ENCODE measurements at regions not wholly inside any gene's neighbourhood (a gene's known extent, or its start where the extent isn't known, plus 50 kb on each side); places are given as distances from the start of the nearest gene placed in this dataset.

DNA sequence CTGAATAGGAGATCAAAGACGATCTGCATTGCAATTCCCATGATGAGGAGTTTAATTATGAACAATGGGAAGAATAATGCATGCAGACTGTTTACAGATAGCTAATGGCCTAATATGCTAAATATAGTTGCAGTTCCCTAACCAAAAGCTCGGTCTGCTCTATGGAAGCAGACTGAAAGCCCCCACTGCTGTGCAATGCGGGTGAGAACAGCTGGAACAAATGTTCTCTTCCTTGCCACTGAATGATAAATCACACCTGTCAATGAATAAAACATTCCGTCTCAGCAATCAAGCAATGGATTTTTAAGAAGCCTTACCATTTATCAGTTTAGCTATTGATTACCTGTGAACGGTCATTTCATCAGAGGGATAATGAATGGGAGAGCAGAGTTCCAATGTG lies 704.5 kb upstream of the RAB6C start:
- H3K4me3 ChIP-seq (ENCODE audit: low read depth, low read length), result no peak overlapping the region
- H3K36me3 ChIP-seq (ENCODE audit: control insufficient read depth, insufficient read depth, low read length), result no peaks in the 10 kb centered on the region
- H3K27me3 ChIP-seq (ENCODE audit: control insufficient read depth, insufficient read depth, low read length), result no peaks in the 10 kb centered on the region
- no peak overlapping the region for H3K9ac ChIP-seq (ENCODE audit: low read depth, low read length)
- H3K4me1 ChIP-seq (ENCODE audit: control insufficient read depth, insufficient read depth, low read length), result no peaks in the 10 kb centered on the region
- no peaks in the 10 kb centered on the region for H3K9me3 ChIP-seq (ENCODE audit: control insufficient read depth, insufficient read depth, low read length)

DNA sequence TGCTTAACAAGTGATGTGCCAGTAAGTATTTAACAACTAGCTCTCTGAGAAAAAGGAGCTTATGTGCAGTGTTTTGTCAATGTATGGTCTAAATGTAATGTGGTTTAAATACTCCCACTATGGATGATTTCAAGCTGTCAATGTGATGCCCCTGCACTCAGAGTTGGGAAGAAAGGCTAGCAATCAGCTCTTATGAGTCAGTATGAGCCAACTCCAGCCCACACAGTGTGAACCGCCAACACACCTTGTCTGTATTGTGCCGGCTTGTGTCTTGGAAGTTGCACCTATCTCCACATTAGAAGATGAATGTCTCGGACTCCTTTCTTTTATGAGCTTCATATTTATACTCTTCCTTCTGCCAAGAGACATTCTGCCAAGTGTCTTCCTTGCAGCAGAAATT lies 703.8 kb upstream of the RAB6C start:
- Histone ChIP-seq H3K36me3 (ENCODE audit: control insufficient read depth, insufficient read depth, low read length) (no peaks in the 10 kb centered on the region), H3K9me3 (ENCODE audit: control insufficient read depth, insufficient read depth, low read length) (no peaks in the 10 kb centered on the region), H3K4me1 (ENCODE audit: control insufficient read depth, insufficient read depth, low read length) (no peaks in the 10 kb centered on the region)

DNA sequence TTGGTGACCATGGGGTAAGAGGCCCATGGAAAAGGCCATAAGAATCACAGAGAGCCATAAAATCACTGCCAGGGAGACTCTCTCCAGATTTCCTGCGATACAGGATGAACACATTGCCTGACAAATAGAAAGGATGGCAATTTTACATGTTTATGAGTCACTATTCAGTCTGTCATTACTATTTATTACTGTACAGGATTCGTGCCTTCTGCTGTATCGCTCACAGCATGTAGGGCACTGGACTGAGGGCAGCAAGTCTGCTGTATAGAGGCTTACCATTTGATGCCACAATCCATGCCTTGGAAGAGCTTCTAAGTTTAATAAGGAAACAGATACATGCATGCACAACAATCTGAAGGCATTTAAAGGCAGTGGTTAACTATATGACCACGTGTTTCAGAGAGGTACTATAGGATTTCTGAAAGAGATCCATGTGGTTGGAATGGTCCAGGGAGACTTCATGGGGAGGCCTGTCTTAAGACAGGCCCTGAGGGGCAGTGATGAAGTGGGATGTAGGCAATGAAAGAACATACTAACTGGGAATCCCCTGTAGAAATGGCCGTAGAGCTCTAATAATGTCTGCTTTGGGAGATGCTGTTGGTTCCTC lies 702.4 kb upstream of the RAB6C start:
- H3K4me1 ChIP-seq (ENCODE audit: control insufficient read depth, insufficient read depth, low read length), result no peaks in the 10 kb centered on the region
- H3K9me3 ChIP-seq (ENCODE audit: control insufficient read depth, insufficient read depth, low read length), result no peaks in the 10 kb centered on the region

More for the DNA sequence above, 703.8 kb upstream of the RAB6C start:
- no peaks in the 10 kb centered on the region for H3K27me3 ChIP-seq (ENCODE audit: control insufficient read depth, insufficient read depth, low read length)
- no peak overlapping the region for H3K4me3 ChIP-seq (ENCODE audit: low read depth, low read length)
- H3K9ac ChIP-seq (ENCODE audit: low read depth, low read length), result no peak overlapping the region

DNA sequence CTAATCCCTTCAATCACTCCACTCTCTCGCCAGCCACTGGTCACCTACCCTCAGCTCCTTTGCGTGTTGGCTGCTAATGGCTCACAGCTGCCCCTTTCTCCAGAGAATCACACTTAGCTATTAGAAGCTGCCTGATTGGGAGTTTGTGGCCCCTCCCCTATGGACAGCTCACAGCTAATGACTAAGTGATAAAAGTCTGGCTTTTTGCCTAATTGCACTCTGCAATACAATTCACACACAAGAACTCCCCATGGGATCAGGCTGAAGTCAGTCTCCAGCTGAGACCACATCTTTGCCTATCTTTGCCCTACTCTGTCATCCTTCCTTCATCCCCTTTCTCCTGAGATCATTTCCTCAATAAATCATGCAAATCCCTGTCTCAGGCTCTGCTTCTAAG lies 701.9 kb upstream of the RAB6C start:
- H3K9ac ChIP-seq (ENCODE audit: low read depth, low read length), result no peak overlapping the region
- no peaks in the 10 kb centered on the region for H3K36me3 ChIP-seq (ENCODE audit: control insufficient read depth, insufficient read depth, low read length)
- H3K27me3 ChIP-seq (ENCODE audit: control insufficient read depth, insufficient read depth, low read length), result no peaks in the 10 kb centered on the region
- H3K4me3 ChIP-seq (ENCODE audit: low read depth, low read length), result no peak overlapping the region
- no peaks in the 10 kb centered on the region for H3K9me3 ChIP-seq (ENCODE audit: control insufficient read depth, insufficient read depth, low read length)
- H3K4me1 ChIP-seq (ENCODE audit: control insufficient read depth, insufficient read depth, low read length), result no peaks in the 10 kb centered on the region

More for the DNA sequence above, 702.4 kb upstream of the RAB6C start:
- H3K27me3 ChIP-seq (ENCODE audit: control insufficient read depth, insufficient read depth, low read length), result no peaks in the 10 kb centered on the region
- H3K36me3 ChIP-seq (ENCODE audit: control insufficient read depth, insufficient read depth, low read length), result no peaks in the 10 kb centered on the region
- no peak overlapping the region for H3K4me3 ChIP-seq (ENCODE audit: low read depth, low read length)
- H3K9ac ChIP-seq (ENCODE audit: low read depth, low read length), result no peak overlapping the region

DNA sequence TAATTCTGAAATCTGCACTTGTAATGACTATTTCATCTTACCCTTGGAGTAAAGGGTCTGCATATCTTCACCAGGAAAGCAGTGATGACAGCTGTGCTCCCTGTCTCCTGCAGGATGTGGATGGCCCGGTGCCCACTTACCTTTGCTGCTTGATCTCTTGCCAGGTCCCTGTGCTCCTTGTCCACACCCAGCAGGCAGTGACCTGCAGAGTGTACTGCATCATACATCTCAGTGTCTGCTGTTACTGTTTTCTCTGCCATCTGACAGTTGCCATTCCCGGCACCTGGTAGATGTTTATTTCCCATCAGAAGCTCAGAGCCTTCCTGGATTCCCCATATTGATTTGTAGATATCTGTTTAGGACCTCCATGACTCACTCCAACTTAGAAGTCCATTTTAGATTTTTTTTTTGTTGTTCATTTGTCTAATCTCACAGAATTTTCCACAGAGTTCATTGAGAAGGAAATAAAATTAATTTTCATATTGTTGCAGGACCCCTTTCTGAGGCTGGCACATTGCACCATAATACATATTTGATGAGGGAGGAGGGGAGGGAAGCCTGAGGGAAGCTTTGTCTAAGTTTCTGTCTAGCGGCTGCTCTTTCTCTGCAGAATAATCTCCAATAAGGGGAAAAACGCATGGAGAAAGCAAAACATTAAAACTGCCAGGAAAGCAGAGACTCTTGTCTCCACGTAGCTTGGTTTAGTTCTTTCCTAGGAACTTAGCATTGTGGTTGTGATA lies 697.5 kb upstream of the RAB6C start:
- Histone ChIP-seq H3K36me3 (ENCODE audit: control insufficient read depth, insufficient read depth, low read length) (peaks cover 3% of the 10 kb centered on the region), H3K4me3 (ENCODE audit: low read depth, low read length) (no peak overlapping the region), H3K9ac (ENCODE audit: low read depth, low read length) (no peak overlapping the region), H3K9me3 (ENCODE audit: control insufficient read depth, insufficient read depth, low read length) (no peaks in the 10 kb centered on the region), H3K4me1 (ENCODE audit: control insufficient read depth, insufficient read depth, low read length) (no peaks in the 10 kb centered on the region), H3K27me3 (ENCODE audit: control insufficient read depth, insufficient read depth, low read length) (no peaks in the 10 kb centered on the region)

DNA sequence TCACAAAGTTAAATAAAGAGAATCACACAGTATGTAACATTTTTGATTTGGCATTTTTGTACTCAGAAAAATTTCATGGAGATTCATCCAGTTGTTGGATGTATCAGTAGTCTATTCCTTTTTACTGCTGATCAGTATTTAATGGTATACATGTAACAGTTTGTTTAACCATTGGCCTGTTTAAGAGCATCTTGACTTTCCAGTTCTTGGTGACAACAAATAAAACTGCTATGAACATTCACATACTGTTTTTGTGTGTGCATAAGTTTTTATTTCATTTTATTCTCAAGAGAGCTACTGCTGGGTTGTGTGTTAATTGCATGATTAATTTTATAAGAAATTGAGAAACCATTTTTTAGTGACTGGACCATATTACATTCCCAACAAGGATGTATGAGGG lies 694.5 kb upstream of the RAB6C start:
- Histone ChIP-seq H3K4me3 (ENCODE audit: low read depth, low read length) (no peak overlapping the region), H3K27me3 (ENCODE audit: control insufficient read depth, insufficient read depth, low read length) (no peaks in the 10 kb centered on the region), H3K4me1 (ENCODE audit: control insufficient read depth, insufficient read depth, low read length) (no peaks in the 10 kb centered on the region), H3K36me3 (ENCODE audit: control insufficient read depth, insufficient read depth, low read length) (peaks cover 3% of the 10 kb centered on the region), H3K9me3 (ENCODE audit: control insufficient read depth, insufficient read depth, low read length) (no peaks in the 10 kb centered on the region), H3K9ac (ENCODE audit: low read depth, low read length) (no peak overlapping the region)

DNA sequence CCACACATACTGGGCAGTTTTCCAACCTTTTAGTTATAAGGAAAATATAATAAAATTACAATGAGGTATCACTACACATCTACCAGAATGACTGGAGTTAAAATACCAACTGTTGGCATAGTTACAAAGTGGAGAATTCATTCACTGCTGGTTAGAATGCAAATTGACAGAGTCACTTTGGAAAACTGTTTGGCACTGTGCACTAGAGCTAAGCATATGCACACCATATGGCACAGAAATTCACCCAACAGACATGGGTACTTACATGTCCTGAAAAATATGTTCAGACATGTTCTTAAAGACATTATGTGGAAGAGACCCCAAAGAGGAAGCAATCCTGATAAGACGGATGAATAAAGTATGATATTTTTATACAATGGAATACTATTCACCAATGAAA lies 686.1 kb upstream of the RAB6C start:
- Histone ChIP-seq H3K4me3 (ENCODE audit: low read depth, low read length) (no peak overlapping the region), H3K36me3 (ENCODE audit: control insufficient read depth, insufficient read depth, low read length) (no peaks in the 10 kb centered on the region), H3K9ac (ENCODE audit: low read depth, low read length) (no peak overlapping the region), H3K27me3 (ENCODE audit: control insufficient read depth, insufficient read depth, low read length) (no peaks in the 10 kb centered on the region), H3K9me3 (ENCODE audit: control insufficient read depth, insufficient read depth, low read length) (no peaks in the 10 kb centered on the region), H3K4me1 (ENCODE audit: control insufficient read depth, insufficient read depth, low read length) (no peaks in the 10 kb centered on the region)

DNA sequence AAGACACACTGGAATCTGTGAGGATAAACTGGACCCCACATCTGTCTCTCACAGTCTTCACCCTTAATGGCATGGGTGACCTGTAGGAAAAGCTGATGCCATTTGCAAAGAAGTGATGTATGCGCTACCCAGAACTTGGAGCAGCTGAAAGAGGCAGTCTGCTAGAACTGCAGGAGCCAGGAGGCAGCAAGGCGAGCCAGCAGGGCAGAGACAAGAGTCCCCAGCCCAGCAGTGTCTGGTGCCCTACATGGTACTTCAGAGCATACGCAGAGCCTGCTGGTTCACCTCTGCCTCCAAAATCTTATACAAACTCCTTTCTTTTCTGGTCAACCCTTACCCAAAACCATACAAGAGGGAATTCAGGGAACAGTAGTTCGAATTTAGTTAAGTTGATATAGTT lies 683.1 kb upstream of the RAB6C start:
- no peaks in the 10 kb centered on the region for H3K4me1 ChIP-seq (ENCODE audit: control insufficient read depth, insufficient read depth, low read length)
- no peaks in the 10 kb centered on the region for H3K27me3 ChIP-seq (ENCODE audit: control insufficient read depth, insufficient read depth, low read length)
- H3K9ac ChIP-seq (ENCODE audit: low read depth, low read length), result no peak overlapping the region
- no peaks in the 10 kb centered on the region for H3K9me3 ChIP-seq (ENCODE audit: control insufficient read depth, insufficient read depth, low read length)
- no peaks in the 10 kb centered on the region for H3K36me3 ChIP-seq (ENCODE audit: control insufficient read depth, insufficient read depth, low read length)
- no peak overlapping the region for H3K4me3 ChIP-seq (ENCODE audit: low read depth, low read length)

DNA sequence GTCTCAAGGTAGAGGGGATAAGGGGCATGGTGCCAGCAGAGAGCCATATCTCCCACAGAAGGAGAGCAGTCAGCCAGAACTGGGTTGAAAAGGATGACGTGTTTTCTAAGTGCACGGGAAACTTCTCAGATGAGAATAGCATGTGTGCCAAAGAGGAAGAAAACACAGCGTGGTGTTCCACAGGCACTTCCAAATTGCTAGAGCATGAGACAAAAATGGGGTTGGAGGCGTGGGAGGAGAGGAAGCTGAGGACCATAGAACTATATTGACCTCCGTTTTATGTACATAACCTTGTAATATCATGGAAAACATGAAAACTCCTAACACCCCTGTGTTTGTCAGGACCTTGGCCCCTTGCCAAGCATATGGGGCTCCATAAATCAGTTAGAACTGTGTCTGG lies 682.7 kb upstream of the RAB6C start:
- no peaks in the 10 kb centered on the region for H3K9me3 ChIP-seq (ENCODE audit: control insufficient read depth, insufficient read depth, low read length)
- H3K9ac ChIP-seq (ENCODE audit: low read depth, low read length), result no peak overlapping the region
- H3K4me3 ChIP-seq (ENCODE audit: low read depth, low read length), result no peak overlapping the region
- H3K36me3 ChIP-seq (ENCODE audit: control insufficient read depth, insufficient read depth, low read length), result no peaks in the 10 kb centered on the region
- H3K27me3 ChIP-seq (ENCODE audit: control insufficient read depth, insufficient read depth, low read length), result no peaks in the 10 kb centered on the region
- no peaks in the 10 kb centered on the region for H3K4me1 ChIP-seq (ENCODE audit: control insufficient read depth, insufficient read depth, low read length)

DNA sequence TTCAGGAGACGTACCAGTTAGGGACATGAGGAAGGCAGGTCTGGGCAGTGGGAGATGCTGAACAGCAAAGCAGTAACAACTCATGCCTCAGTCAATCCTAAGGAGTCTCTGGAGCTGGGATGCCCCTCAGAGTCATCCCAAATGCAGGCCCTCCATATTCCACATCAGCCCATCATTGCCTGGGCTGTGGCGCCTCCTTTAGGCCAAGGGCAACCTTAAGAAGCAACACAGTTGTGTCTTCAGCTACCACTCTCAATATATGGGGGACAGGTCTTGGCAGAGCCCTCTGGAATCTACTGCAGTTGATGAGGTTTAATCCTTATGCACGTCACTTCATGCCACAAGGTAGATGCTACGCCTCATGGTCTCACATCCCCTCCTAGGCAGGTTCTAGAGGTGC lies 682.0 kb upstream of the RAB6C start:
- H3K4me3 ChIP-seq (ENCODE audit: low read depth, low read length), result no peak overlapping the region
- H3K9me3 ChIP-seq (ENCODE audit: control insufficient read depth, insufficient read depth, low read length), result no peaks in the 10 kb centered on the region
- no peaks in the 10 kb centered on the region for H3K27me3 ChIP-seq (ENCODE audit: control insufficient read depth, insufficient read depth, low read length)
- no peak overlapping the region for H3K9ac ChIP-seq (ENCODE audit: low read depth, low read length)
- H3K4me1 ChIP-seq (ENCODE audit: control insufficient read depth, insufficient read depth, low read length), result no peaks in the 10 kb centered on the region
- no peaks in the 10 kb centered on the region for H3K36me3 ChIP-seq (ENCODE audit: control insufficient read depth, insufficient read depth, low read length)

DNA sequence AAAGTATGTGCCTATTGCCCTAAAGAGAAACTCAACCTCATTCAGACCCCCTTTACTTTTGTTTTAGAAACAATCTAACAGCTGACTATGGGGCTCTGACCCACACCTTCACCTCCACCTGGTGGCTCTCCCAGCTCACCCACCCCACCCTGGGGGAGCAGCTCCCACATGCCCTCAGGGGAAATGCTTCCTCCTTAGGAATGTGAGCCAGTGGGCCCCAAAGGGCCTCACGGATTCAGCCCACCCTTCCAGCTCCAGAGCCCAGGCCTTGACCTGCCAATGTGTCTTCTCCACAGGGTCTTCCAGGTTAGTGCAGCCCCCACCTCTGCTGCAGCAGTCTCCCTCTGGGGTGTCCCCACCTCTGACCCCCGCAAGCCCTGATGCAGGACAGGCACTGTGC lies 680.1 kb upstream of the RAB6C start:
- H3K4me1 ChIP-seq (ENCODE audit: control insufficient read depth, insufficient read depth, low read length), result no peaks in the 10 kb centered on the region
- H3K9ac ChIP-seq (ENCODE audit: low read depth, low read length), result no peak overlapping the region
- H3K4me3 ChIP-seq (ENCODE audit: low read depth, low read length), result no peak overlapping the region
- H3K27me3 ChIP-seq (ENCODE audit: control insufficient read depth, insufficient read depth, low read length), result no peaks in the 10 kb centered on the region
- H3K9me3 ChIP-seq (ENCODE audit: control insufficient read depth, insufficient read depth, low read length), result no peaks in the 10 kb centered on the region
- H3K36me3 ChIP-seq (ENCODE audit: control insufficient read depth, insufficient read depth, low read length), result no peaks in the 10 kb centered on the region

DNA sequence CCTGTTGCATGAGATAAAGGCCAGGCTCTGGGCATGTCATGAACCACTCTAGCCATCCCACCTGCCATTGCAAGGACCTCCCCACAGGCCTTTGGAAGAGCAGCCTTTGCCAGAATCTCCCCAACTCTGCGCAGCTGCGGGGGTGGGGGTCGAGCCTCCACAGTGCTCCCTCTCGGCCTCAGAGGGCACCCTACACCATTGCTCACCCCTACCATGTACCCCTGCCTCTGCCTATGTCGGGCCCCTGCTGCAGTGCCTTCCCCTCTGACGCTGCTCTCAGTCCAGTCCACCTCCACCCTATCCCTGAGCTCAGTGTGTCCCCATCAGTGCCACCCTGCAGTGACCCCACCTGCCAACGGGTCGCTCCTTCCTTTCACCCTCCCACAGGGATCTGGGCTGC lies 679.7 kb upstream of the RAB6C start:
- Histone ChIP-seq H3K36me3 (ENCODE audit: control insufficient read depth, insufficient read depth, low read length) (no peaks in the 10 kb centered on the region), H3K27me3 (ENCODE audit: control insufficient read depth, insufficient read depth, low read length) (no peaks in the 10 kb centered on the region), H3K9me3 (ENCODE audit: control insufficient read depth, insufficient read depth, low read length) (no peaks in the 10 kb centered on the region), H3K9ac (ENCODE audit: low read depth, low read length) (no peak overlapping the region), H3K4me1 (ENCODE audit: control insufficient read depth, insufficient read depth, low read length) (no peaks in the 10 kb centered on the region), H3K4me3 (ENCODE audit: low read depth, low read length) (no peak overlapping the region)
